HUES6 (cell line): ENCODE measurements at regions not wholly inside any gene's neighbourhood (a gene's known extent, or its start where the extent isn't known, plus 50 kb on each side); places are given as distances from the start of the nearest gene placed in this dataset.
"Not testable (repeated sequence)": the region's sequence is repeated elsewhere in the genome, so short reads cannot be mapped to it uniquely, and the experiment has no call there.

Experiments used
- H3K27ac ChIP-seq: 2 replicates; pipeline ENCODE4 v1.7.0; 2013; ENCODE audit warnings: low read depth, mild to moderate bottlenecking, low read length, inconsistent platforms
- H3K27me3 ChIP-seq: 2 replicates; pipeline ENCODE4 v1.6.1; 2013; ENCODE audit warnings: low read length; ENCODE audit not compliant: control insufficient read depth, insufficient read depth
- H3K36me3 ChIP-seq: 2 replicates; pipeline ENCODE4 v1.6.1; 2013; ENCODE audit warnings: low read length; ENCODE audit not compliant: control insufficient read depth, insufficient read depth
- H3K4me1 ChIP-seq: 2 replicates; pipeline ENCODE4 v1.6.1; 2013; ENCODE audit warnings: low read length; ENCODE audit not compliant: control insufficient read depth, insufficient read depth
- H3K4me3 ChIP-seq: 2 replicates; pipeline ENCODE4 v1.5.1; 2013; ENCODE audit warnings: low read depth, low read length
- H3K9ac ChIP-seq: one replicate; pipeline ENCODE4 v1.6.1; 2013; ENCODE audit warnings: mild to moderate bottlenecking, low read length
- H3K9me3 ChIP-seq: 2 replicates; pipeline ENCODE4 v1.6.1; 2013; ENCODE audit warnings: low read depth, low read length; ENCODE audit not compliant: control insufficient read depth, insufficient read depth

DNA sequence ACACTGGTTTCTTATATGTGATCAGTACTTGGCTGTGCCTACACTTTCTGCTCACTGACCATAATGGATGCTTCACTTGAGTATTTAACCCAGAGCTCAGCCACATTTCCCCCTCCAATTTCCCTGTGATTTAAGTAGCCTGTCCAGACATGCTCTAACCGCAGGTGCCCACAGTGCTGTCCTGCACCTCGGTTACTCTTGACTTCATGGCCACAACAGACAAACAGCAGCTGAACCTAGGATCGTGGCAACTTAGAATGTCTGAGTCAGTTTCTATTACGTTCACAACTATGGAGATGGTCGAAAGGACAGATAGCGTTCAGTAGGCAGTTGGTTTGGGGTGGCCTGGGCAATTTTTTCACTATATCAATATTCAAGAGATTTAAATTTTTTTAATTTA, 306.9 kb upstream of the SGK1 start:
- Histone ChIP-seq H3K4me3 (no peak overlapping the region), H3K9ac (no peak overlapping the region), H3K9me3 (no peaks in the 10 kb centered on the region), H3K4me1 (no peaks in the 10 kb centered on the region), H3K27ac (no peak overlapping the region), H3K36me3 (no peaks in the 10 kb centered on the region), H3K27me3 (no peaks in the 10 kb centered on the region)

GRCh38 chr6:134623401-134623800, 305.5 kb upstream of the SGK1 start:
- Histone ChIP-seq H3K4me1 (no peaks in the 10 kb centered on the region), H3K27me3 (no peaks in the 10 kb centered on the region), H3K9me3 (no peaks in the 10 kb centered on the region), H3K9ac (no peak overlapping the region), H3K27ac (no peak overlapping the region), H3K36me3 (no peaks in the 10 kb centered on the region), H3K4me3 (no peak overlapping the region)

GRCh38 chr6:134622382-134623173, 304.7 kb upstream of the SGK1 start:
- Histone ChIP-seq H3K36me3 (no peaks in the 10 kb centered on the region), H3K9ac (no peak overlapping the region), H3K4me3 (no peak overlapping the region), H3K4me1 (no peaks in the 10 kb centered on the region), H3K27me3 (no peaks in the 10 kb centered on the region), H3K27ac (no peak overlapping the region), H3K9me3 (no peaks in the 10 kb centered on the region)

- H3K9ac ChIP-seq: no peak overlapping the region
- H3K4me3 ChIP-seq: no peak overlapping the region
- H3K4me1 ChIP-seq: no peaks in the 10 kb centered on the region
- H3K27ac ChIP-seq: no peak overlapping the region
- H3K9me3 ChIP-seq: no peaks in the 10 kb centered on the region
- no peaks in the 10 kb centered on the region for H3K27me3 ChIP-seq
- H3K36me3 ChIP-seq: no peaks in the 10 kb centered on the region
Measured at GRCh38 chr6:134621858-134622257, 303.9 kb upstream of the SGK1 start.

DNA sequence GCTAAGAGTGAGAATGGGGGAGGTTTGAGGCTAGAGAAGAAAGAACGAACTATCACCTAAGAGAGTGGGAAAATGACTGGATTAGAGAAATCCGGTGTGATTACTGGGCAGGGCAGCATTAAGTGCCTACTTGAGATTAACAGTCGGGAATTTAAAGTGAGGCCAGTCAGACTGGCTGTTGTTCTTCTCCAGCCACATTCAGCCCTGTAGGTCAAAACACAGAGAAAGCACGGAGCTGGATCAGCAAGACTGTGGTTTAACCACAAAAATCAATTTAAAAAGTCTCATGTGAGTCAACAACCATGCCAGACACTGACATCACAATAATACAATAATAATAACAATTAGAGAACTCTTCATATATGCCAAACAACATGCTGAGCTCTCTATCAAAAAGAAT, 301.9 kb upstream of the SGK1 start:
- Histone ChIP-seq H3K4me1 (no peaks in the 10 kb centered on the region), H3K27ac (no peak overlapping the region), H3K36me3 (no peaks in the 10 kb centered on the region), H3K27me3 (no peaks in the 10 kb centered on the region), H3K9me3 (no peaks in the 10 kb centered on the region), H3K4me3 (no peak overlapping the region), H3K9ac (no peak overlapping the region)

DNA sequence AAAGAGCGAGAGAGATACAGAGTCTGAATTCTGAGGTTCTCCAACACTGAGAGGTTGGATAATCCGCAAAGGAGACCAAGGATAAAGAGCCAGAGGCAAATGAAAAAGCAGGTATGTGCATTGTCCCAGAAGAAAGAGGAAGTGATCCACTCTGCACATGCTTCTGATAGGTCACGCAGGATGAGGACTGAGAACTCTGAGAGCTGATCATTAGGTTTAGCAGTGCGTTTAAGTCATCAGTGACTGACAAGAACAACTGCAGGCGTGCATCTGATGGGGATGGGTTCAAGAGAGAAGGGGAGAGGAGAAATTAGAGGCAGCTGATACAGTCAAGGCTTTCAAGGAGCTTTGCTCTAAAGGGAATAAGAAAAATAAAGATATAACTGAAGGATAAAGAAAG, 301.2 kb upstream of the SGK1 start:
- H3K36me3 ChIP-seq: no peaks in the 10 kb centered on the region
- no peaks in the 10 kb centered on the region for H3K9me3 ChIP-seq
- H3K27me3 ChIP-seq: no peaks in the 10 kb centered on the region
- no peak overlapping the region for H3K9ac ChIP-seq
- no peaks in the 10 kb centered on the region for H3K4me1 ChIP-seq
- no peak overlapping the region for H3K4me3 ChIP-seq
- no peak overlapping the region for H3K27ac ChIP-seq

DNA sequence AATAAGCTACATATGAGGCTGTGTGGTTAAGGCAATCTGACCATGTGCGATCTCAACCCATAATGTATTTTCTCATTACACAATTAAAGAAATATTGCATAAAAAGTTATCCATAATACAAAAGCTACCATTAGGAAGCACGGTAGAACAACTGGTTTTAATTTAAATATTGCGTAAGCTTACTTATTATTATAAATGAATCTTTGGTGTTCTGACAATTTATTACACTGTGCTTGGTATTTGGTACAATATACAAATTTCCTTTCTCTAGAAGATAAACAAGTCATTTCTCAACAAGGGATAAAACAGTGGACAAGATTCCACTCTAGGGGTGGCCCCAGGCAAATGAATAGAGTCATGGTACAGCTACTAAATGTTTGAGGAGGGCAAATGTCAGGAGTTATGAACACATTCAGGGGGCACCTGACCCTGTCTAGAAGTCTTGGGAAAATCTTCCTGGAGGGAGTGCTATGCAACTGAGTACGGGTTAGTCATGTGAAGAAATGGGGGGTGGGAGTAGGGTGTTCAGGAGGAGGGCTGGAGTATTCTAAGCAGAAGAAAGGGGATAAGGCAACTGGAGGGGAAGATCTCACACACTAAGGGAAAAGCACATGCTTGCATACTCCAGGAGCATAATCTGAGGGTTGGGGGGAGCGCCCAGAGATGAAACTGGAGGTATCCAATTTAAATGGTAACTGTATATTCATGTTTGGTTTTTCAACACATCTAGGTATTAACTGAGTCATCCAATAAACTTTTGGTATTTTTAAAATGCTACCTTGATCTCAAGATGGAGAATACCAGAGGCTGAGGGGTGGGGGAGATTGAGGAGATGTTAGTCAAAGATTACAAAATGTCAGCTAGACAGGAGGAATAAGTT, 296.9 kb upstream of the SGK1 start:
- no peak overlapping the region for H3K9ac ChIP-seq
- H3K4me3 ChIP-seq: no peak overlapping the region
- no peaks in the 10 kb centered on the region for H3K27me3 ChIP-seq
- no peaks in the 10 kb centered on the region for H3K4me1 ChIP-seq
- H3K27ac ChIP-seq: no peak overlapping the region
- no peaks in the 10 kb centered on the region for H3K9me3 ChIP-seq
- H3K36me3 ChIP-seq: no peaks in the 10 kb centered on the region

- H3K27ac ChIP-seq, H3K27me3 ChIP-seq, H3K9me3 ChIP-seq, H3K4me1 ChIP-seq, H3K9ac ChIP-seq, H3K36me3 ChIP-seq, H3K4me3 ChIP-seq: not testable (repeated sequence)
Measured at GRCh38 chr6:134612128-134612527, 294.2 kb upstream of the SGK1 start.

- Histone ChIP-seq H3K9ac (no peak overlapping the region), H3K36me3 (no peaks in the 10 kb centered on the region), H3K4me1 (no peaks in the 10 kb centered on the region), H3K9me3 (0 out of 2 replicates have a peak, but pooled peaks cover 3% of the 10 kb centered on the region), H3K27ac (no peak overlapping the region), H3K27me3 (no peaks in the 10 kb centered on the region), H3K4me3 (no peak overlapping the region)
Measured at GRCh38 chr6:134610411-134610810, 292.5 kb upstream of the SGK1 start.

DNA sequence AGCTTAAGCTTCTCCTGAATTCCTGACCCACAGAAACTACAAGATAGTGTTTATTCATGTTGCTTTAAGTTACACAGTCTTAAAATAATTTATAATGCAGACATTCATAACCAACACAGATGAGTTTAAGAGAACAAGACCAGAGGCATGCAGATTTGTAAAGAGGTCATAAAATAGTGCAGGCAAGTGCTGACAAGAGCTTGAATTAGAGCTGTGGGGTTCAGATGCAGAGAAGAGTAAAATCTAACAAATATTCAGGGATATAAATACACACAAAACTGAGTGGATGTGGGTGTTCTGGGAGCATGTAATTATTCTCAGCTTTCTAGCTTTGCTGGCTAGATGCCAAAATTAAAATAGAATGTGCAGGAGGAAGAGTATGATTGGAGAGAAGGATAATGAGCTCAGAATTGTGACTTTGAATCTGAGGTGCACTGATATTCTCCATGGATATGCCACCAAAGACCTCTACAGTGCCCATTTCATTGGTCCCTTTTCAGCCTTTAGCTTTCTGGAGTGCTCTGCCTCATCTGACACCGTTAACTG, 291.9 kb upstream of the SGK1 start:
- no peak overlapping the region for H3K27ac ChIP-seq
- no peak overlapping the region for H3K9ac ChIP-seq
- H3K36me3 ChIP-seq: no peaks in the 10 kb centered on the region
- no peak overlapping the region for H3K4me3 ChIP-seq
- H3K27me3 ChIP-seq: no peaks in the 10 kb centered on the region
- H3K9me3 ChIP-seq: peaks cover 9% of the 10 kb centered on the region
- no peaks in the 10 kb centered on the region for H3K4me1 ChIP-seq

DNA sequence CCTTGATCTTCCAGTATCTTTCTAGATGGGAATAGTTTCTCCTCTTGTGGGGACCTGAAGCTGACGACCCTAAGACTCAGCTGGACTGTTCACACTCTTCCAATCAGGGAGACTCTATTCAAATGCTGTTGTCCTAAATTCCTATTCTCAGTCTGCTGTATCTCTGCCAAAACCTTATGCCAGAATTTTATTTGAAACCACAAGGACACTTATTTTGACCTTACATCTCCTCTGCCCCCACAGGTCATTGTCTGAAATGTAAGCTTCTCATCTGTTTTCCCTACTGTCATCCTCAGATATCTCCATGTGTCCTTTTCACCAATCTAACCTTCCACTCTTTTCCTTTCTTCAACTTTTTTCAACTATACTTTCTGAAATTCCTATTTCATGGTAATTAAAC, 289.5 kb upstream of the SGK1 start:
- Histone ChIP-seq H3K9ac (no peak overlapping the region), H3K4me1 (no peaks in the 10 kb centered on the region), H3K4me3 (no peak overlapping the region), H3K36me3 (no peaks in the 10 kb centered on the region), H3K9me3 (peaks cover 18% of the 10 kb centered on the region), H3K27me3 (no peaks in the 10 kb centered on the region), H3K27ac (no peak overlapping the region)
